BLaER1 (cell line): ENCODE measurements at regions not wholly inside any gene's neighbourhood (a gene's known extent, or its start where the extent isn't known, plus 50 kb on each side); places are given as distances from the start of the nearest gene placed in this dataset.

ENCODE experiments used
- H3K27ac ChIP-seq: shearing (Covaris generic); formaldehyde crosslinking; 2 replicates; pipeline ENCODE4 v1.8.1; 2022
- H3K27me3 ChIP-seq: shearing (Covaris generic); formaldehyde crosslinking; 2 replicates; pipeline ENCODE4 v1.8.1; 2022
- H3K36me3 ChIP-seq: shearing (Covaris generic); formaldehyde crosslinking; 2 replicates; pipeline ENCODE4 v1.8.1; 2022
- H3K4me1 ChIP-seq: shearing (Covaris generic); formaldehyde crosslinking; 2 replicates; pipeline ENCODE4 v1.8.1; 2022
- H3K4me2 ChIP-seq: shearing (Covaris generic); formaldehyde crosslinking; 2 replicates; pipeline ENCODE4 v1.8.1; 2022
- H3K4me3 ChIP-seq: shearing (Covaris generic); formaldehyde crosslinking; 2 replicates; pipeline ENCODE4 v1.8.1; 2022
- H3K9ac ChIP-seq: shearing (Covaris generic); formaldehyde crosslinking; 2 replicates; pipeline ENCODE4 v1.8.1; 2022
- H3K9me3 ChIP-seq: shearing (Covaris generic); formaldehyde crosslinking; 2 replicates; pipeline ENCODE4 v1.8.1; 2022
- H4K20me1 ChIP-seq: shearing (Covaris generic); formaldehyde crosslinking; 2 replicates; pipeline ENCODE4 v1.8.1; 2022
- Cebpa-rat ChIP-seq: shearing (Covaris generic); IDR thresholded peaks from 2 replicates; pipeline ENCODE4 v1.8.1; 2022

DNA sequence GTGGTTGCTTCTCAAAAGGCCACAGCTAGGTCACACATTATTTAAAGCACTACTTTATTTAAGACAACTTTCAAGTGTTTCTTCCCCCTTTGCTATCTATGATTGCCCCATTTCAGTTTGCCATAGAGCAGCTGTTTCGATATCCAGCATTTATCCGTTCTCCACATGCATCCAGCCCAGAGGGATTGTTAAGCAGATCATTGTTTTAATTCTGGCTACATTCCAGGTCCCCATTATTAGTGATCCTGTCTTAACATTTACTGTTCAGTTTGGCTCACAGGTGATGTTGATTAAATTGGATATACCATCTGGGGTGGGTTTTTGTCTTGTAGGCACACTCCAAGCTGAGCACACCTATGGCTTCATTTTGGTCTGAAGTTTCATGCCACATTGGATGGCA, 638.7 kb downstream of the ZEB2 start:
- no peak for TF ChIP-seq Cebpa-rat
- H3K27ac ChIP-seq: no peak overlapping the region
- H3K4me3 ChIP-seq: no peak overlapping the region
- H3K9me3 ChIP-seq: no peaks in the 10 kb centered on the region
- no peaks in the 10 kb centered on the region for H4K20me1 ChIP-seq
- no peaks in the 10 kb centered on the region for H3K4me1 ChIP-seq
- no peaks in the 10 kb centered on the region for H3K36me3 ChIP-seq
- no peak overlapping the region for H3K9ac ChIP-seq
- H3K4me2 ChIP-seq: no peak overlapping the region
- no peaks in the 10 kb centered on the region for H3K27me3 ChIP-seq

DNA sequence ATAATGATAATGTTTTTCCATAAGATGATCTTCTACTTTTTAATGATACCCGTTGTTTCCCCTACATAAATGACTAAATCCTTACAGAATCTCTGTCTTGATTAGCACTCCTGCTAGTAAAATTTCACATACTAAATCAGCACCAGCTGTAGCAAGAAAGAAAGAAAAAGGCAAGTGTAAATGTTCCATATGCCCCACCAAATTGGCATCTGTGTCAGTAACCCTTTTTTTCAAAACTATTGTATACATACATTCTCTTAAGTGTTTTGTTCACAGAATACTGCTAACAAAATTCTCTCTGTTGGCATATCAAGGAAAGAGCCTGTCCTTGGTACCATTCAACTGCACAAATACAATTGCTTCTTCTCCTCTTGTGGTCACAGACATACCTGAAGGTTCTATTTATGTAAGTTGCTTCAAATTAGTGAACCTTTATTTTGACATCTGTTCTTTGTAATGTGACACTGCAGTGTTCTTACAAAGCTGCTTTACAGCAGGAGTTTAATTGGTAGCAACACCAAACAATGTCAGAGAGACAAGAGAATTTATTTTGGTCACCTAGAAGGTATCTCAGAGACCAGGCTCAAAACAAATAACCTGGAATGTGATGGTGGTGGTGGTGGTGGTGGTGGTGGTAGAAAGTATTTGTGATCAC, 641.9 kb downstream of the ZEB2 start:
- Histone ChIP-seq H4K20me1 (no peaks in the 10 kb centered on the region), H3K4me2 (no peak overlapping the region), H3K4me3 (no peak overlapping the region), H3K4me1 (no peaks in the 10 kb centered on the region), H3K9ac (no peak overlapping the region), H3K36me3 (no peaks in the 10 kb centered on the region), H3K9me3 (no peaks in the 10 kb centered on the region), H3K27me3 (no peaks in the 10 kb centered on the region), H3K27ac (no peak overlapping the region)
- no peak for TF ChIP-seq Cebpa-rat

DNA sequence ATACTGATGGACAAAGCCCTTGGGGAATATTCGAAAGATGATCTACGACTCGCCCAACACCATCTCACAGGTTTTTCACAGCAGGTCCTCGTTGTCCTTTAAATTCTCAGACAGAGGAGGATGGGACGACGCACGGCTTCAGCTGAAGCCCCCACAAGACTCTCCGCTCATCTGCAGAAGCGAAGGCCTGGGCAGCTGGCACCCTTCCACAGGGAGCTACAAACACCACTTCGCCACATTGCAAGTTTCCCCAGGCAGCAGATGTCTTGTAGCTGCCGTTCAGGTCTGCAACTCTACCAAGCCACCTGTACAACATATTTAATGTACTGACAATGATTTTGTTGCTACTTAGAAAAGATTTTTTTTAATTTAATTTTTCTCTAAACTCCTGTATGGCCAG, 642.9 kb downstream of the ZEB2 start:
- Histone ChIP-seq H3K4me3 (no peak overlapping the region), H4K20me1 (no peaks in the 10 kb centered on the region), H3K4me2 (no peak overlapping the region), H3K36me3 (no peaks in the 10 kb centered on the region), H3K27me3 (no peaks in the 10 kb centered on the region), H3K9ac (no peak overlapping the region), H3K9me3 (no peaks in the 10 kb centered on the region), H3K4me1 (no peaks in the 10 kb centered on the region), H3K27ac (no peak overlapping the region)
- TF ChIP-seq Cebpa-rat: no peak

DNA sequence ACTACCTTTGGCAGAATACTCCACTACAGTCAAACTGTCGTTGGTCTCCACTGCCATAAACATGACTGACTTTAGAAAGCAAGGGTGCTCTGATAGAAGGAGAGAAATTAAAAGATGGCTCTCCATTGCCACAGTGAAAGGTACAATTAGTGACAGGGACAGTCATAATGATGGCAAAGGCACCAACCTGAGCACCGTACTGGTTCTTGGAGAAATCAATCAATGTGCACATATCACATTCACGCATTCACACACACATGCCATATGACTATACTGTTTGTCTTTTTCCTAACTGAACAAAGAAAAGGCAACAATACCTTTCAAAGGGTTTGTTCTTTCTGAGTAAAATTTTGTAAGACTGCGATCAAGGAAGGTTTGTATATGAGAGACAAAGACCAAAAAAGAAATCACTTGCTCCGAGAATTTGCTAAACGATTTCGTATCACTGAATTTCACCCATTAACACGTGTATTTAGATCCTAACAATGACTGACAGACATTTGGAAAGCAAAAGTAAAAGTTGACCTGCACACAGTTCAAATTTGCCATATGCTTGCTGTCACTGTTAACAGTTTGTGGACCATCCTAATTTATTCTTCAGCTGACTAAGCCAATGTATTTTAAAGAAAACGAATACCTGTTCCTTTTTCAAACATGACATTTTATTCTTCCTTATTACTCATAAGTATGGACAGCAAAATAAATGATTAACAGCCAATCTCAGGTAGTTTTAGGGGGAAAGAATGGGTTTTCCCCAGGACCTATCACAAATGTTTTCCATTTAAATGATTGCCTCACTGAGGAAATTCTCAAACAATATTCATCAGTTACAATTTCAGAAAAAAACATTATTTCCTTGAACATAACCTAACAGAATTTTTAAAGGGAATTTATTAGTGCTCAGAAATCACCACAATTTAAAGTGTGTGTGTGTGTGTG, 644.4 kb downstream of the ZEB2 start:
- Histone ChIP-seq H3K36me3 (no peaks in the 10 kb centered on the region), H3K9ac (no peak overlapping the region), H3K9me3 (no peaks in the 10 kb centered on the region), H3K4me2 (no peak overlapping the region), H4K20me1 (no peaks in the 10 kb centered on the region), H3K4me1 (no peaks in the 10 kb centered on the region), H3K4me3 (no peak overlapping the region), H3K27me3 (no peaks in the 10 kb centered on the region), H3K27ac (no peak overlapping the region)
- TF ChIP-seq Cebpa-rat: no peak

DNA sequence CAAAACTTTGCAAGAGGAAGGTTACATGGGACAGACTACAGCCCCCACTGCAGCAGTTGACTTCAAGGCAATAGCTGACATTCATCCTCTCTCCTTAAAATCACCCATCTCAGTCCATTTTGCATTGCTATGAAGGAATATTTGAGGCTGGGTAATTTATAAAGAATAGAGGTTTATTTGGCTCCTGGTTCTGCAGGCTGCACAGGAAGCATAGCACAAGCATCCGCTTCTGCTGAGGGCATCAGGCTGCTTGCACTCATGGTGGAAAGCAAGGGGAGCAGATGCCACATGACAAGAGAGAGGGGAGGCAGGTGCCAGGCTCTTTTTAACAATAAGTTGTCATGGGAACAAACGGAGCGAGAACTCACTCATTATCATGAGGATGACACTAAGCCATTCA, 646.0 kb downstream of the ZEB2 start:
- H3K36me3 ChIP-seq: no peaks in the 10 kb centered on the region
- H3K27ac ChIP-seq: no peak overlapping the region
- H4K20me1 ChIP-seq: no peaks in the 10 kb centered on the region
- no peaks in the 10 kb centered on the region for H3K4me1 ChIP-seq
- no peak for TF ChIP-seq Cebpa-rat
- no peak overlapping the region for H3K9ac ChIP-seq
- H3K4me2 ChIP-seq: no peak overlapping the region
- H3K4me3 ChIP-seq: no peak overlapping the region
- no peaks in the 10 kb centered on the region for H3K9me3 ChIP-seq
- H3K27me3 ChIP-seq: no peaks in the 10 kb centered on the region

DNA sequence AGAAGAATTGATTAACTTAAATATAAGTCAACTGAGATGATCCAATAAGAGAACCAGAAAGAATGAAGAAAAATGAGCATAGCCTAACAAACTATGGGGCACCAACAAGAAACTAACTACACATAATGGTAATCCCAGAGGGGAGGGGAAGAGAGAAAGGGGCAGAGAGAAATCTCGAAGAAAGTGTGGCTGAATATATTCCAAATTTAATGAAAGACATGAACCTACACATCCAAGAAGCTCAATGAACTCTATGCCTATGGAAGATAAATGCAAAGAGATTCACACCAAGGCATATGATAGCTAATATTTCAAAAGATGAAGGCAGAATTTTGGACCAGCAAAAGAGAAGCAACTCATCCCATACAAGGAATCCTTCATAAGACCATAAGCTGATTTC, 649.2 kb downstream of the ZEB2 start:
- H3K27ac ChIP-seq: no peak overlapping the region
- H3K4me1 ChIP-seq: no peaks in the 10 kb centered on the region
- no peak overlapping the region for H3K9ac ChIP-seq
- H3K4me2 ChIP-seq: no peak overlapping the region
- no peaks in the 10 kb centered on the region for H3K36me3 ChIP-seq
- no peaks in the 10 kb centered on the region for H3K27me3 ChIP-seq
- H3K9me3 ChIP-seq: no peaks in the 10 kb centered on the region
- TF ChIP-seq Cebpa-rat: no peak
- H3K4me3 ChIP-seq: no peak overlapping the region
- H4K20me1 ChIP-seq: no peaks in the 10 kb centered on the region

DNA sequence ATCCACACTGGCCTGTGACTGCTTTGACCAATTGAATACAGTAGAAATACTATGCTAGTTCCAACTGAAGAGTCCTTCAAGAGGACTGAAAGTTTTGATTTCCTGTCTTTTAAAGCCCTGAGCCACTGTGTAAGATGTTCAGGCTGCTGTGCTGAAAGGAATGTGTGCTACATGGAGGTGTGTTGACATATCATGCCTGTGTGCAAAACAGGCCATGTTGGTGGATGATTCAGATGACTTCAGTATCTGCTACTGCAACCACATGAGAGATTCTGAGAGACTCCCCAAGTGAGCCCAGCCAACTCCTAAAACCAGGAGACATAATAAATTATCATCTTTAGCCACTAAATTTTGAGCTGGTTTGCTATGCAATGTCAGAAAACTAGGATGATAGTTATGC, 662.9 kb downstream of the ZEB2 start:
- no peaks in the 10 kb centered on the region for H4K20me1 ChIP-seq
- no peaks in the 10 kb centered on the region for H3K36me3 ChIP-seq
- H3K4me3 ChIP-seq: no peak overlapping the region
- no peaks in the 10 kb centered on the region for H3K9me3 ChIP-seq
- no peak overlapping the region for H3K27ac ChIP-seq
- no peaks in the 10 kb centered on the region for H3K27me3 ChIP-seq
- no peak overlapping the region for H3K4me2 ChIP-seq
- H3K4me1 ChIP-seq: no peaks in the 10 kb centered on the region
- no peak for TF ChIP-seq Cebpa-rat
- no peak overlapping the region for H3K9ac ChIP-seq

DNA sequence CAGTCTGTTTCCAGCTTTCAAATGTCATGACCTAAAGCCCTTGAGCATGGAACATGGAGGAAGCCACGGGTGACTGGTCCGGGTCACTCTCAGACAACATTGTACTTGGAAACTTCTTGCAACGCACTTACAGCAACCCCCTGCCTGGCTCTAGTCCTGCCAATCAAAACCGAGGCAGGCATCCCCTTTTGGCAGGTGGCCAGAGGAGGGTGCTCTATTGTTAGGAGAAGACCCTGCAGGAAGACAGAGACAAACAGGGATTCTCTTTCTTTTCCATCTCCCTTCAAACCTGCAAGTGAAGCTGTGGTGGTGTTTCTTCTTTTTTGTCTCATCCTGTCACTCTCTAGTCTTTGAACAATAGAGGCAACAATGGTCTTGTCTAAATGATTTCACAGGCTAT, 667.2 kb downstream of the ZEB2 start:
- H3K27me3 ChIP-seq: no peaks in the 10 kb centered on the region
- no peaks in the 10 kb centered on the region for H3K9me3 ChIP-seq
- no peak overlapping the region for H3K9ac ChIP-seq
- no peak overlapping the region for H3K4me2 ChIP-seq
- H3K4me1 ChIP-seq: no peaks in the 10 kb centered on the region
- no peaks in the 10 kb centered on the region for H3K36me3 ChIP-seq
- H3K27ac ChIP-seq: no peak overlapping the region
- H3K4me3 ChIP-seq: no peak overlapping the region
- no peak for TF ChIP-seq Cebpa-rat
- no peaks in the 10 kb centered on the region for H4K20me1 ChIP-seq

DNA sequence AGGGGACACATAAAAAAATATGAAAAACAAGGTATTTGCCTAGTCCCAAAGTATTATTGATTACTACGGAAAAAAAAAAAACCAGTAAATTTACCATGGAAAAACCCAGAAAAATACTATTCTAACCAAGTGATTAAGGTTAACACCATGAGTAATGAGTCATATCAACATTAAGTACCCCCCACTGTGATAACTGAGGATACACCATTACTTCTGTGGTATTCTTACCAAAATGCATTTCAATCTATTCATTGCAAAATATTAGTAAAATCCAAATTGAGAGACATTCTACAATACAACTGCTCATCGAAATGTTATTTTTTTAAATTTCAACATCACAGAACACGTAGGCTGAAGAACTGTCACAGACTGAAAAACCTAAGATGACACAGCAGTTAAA, 669.8 kb downstream of the ZEB2 start:
- Histone ChIP-seq H4K20me1 (no peaks in the 10 kb centered on the region), H3K4me3 (no peak overlapping the region), H3K9ac (no peak overlapping the region), H3K4me2 (no peak overlapping the region), H3K27me3 (no peaks in the 10 kb centered on the region), H3K27ac (no peak overlapping the region), H3K9me3 (no peaks in the 10 kb centered on the region), H3K4me1 (no peaks in the 10 kb centered on the region), H3K36me3 (no peaks in the 10 kb centered on the region)
- TF ChIP-seq Cebpa-rat: no peak

DNA sequence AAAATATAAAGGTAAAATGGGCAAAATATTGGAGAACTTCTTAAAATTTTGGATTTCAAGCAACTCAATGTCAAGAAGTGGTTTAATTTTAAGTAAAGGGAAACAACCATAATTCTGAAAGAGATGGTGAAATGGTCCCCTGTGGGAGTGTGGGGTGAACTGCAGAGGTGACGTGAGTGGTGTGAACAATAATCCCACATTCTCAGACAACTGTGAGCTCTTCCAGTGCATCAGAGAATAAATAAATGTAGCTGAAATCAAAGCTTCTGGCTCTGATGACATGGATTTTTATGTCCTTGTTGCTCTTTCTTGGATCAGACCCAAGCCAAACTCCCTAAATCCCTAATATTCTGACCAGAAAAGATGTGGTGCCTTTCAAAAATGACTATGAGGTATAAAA, 672.7 kb downstream of the ZEB2 start:
- H3K4me2 ChIP-seq: no peak overlapping the region
- H3K27me3 ChIP-seq: no peaks in the 10 kb centered on the region
- H3K9me3 ChIP-seq: no peaks in the 10 kb centered on the region
- TF ChIP-seq Cebpa-rat: no peak
- no peaks in the 10 kb centered on the region for H3K36me3 ChIP-seq
- H3K4me3 ChIP-seq: no peak overlapping the region
- H4K20me1 ChIP-seq: no peaks in the 10 kb centered on the region
- H3K27ac ChIP-seq: no peak overlapping the region
- no peak overlapping the region for H3K9ac ChIP-seq
- H3K4me1 ChIP-seq: no peaks in the 10 kb centered on the region
